Activated CD4-positive, alpha-beta T cell treated with anti-CD3 and anti-CD28 coated beads, Interleukin-10, Interleukin-2, amounts not matched to agents 100 ng/mL and 50 ng/mL, durations not matched to agents 16 hours and 8 hours (primary cell): ENCODE measurements at regions not wholly inside any gene's neighbourhood (a gene's known extent, or its start where the extent isn't known, plus 50 kb on each side); places are given as distances from the start of the nearest gene placed in this dataset.

Experiments
- DNase-seq: peaks from one replicate; pipeline ENCODE4 v3.0.0-alpha.2; 2020

DNA sequence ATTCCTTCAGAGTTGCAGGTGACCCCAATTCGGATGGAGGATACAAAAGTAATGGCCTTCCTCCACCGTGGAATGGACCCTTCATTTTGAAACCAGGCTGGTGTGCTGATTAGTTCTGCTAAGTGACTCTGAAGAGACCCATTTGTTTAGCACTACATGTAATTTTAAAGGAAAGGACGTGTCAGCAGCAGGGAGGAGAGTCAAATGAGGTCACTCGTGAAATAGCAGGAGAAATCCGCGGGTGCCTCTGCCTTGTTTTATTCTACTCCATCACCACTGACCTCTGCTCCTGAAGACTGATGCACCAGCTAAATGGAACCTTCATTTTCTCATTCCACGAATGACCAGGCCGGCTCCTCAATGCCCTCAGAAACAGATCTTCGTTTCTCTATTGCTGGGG lies 589.2 kb downstream of the CDH11 start:
- no peak for DNase-seq

DNA sequence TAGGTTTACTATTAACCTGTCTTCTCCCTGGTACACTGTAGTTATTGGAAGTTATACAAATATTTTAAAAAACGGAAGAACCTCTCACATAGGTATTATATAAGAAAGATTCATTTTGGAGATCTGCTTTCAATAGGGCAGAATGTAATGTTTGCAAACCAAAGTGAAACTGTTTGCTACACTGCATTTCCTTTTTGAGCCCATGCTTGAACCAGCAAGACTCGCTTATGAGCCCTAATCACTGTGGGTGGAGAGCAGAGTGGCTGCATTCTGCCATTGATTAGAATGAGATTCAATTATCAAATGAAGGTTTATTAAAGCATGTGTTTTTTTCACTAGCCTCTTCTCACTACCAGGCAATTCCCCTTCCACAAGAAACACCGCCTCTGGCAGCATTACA lies 589.7 kb downstream of the CDH11 start:
- DNase-seq = no peak

DNA sequence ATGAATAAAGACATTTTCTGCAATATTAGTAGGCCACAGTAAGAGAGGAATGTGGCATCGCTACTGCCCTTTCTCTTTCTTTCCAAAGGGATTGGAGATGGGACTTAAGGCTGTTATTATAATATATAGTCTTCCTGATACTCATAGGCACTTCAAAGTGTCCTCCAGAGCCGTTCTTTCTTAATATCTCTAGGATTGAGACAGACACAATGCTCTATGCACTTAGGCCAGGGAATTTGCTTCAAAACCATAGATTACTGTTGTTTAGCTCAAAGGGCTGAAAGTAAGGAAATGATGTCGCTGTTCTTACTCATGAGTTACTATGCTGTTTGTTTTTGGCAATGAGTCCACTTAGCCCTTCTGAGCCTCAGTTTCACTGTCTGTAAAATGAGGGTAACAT lies 590.5 kb downstream of the CDH11 start:
- DNase-seq = no peak

DNA sequence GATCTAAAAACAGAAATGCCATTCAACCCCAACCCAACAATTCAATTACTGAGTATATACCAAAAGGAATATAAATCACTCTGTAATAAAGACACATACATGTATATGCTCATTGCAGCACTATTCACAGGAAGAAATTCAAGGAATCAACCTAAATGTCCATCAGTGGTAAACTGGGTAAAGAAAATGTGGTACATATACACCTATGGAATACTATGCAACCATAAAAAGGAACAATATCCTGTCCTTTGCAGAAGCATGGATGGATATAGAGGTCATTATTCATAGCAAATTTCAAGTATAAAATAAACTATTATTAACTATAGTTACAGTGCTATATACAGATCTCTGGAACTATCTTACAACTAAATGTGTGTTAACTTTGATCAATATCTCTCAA lies 599.3 kb downstream of the CDH11 start:
- no peak for DNase-seq

DNA sequence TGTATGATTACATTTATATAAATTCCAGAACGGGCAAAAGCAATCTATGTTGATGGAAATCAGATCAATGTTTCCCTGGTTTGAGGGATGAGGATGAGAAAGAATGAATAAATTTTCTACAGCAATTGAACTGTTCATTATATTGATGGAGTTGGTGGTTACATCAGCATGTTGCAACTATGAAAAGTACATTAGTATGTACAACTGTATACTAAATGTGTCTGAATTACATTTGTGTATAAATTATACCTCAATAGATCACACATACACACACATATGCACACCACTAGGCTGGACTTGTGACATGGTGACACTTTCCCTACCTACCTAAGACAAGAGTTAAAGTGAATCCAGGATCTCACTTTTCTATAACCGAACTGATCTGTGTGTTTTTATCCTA lies 608.0 kb downstream of the CDH11 start:
- no peak for DNase-seq

DNA sequence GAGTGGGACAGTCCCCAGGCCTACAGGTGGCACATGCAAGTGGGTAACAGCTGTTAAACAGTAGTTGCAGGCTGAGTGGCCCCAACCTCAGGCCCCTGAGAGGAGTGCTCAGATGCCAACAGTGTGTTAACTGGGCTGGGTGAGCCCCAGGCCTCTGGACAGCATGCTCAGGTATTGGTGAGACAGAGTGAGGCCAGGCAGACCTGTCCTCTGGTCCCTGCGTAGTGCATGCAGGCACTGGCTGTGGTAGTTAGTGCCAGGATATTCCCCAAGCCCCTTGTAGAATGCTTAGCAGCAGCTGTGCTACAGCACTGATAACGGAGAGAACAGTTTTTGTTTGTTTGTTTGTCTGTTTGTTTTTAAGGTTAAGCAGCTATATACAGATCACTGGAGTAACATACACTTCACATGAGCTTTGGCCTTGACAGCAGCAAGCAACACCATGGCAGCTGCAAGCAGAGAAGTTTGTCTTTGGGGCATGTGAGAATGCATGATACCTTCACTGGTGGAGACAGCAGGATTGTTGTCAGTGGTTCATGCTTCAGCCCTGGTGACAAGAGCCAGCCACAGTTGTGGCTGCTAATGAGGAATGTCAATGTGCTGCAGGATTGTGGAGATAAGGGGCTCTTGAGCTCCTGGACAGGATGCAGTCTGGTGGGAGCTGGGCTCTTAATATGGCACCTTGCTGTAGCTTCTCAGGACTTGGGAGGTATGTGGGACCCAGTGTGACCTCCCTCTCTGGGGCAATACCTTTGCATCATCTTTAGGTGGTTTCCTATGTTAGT lies 614.4 kb downstream of the CDH11 start:
- no peak for DNase-seq

DNA sequence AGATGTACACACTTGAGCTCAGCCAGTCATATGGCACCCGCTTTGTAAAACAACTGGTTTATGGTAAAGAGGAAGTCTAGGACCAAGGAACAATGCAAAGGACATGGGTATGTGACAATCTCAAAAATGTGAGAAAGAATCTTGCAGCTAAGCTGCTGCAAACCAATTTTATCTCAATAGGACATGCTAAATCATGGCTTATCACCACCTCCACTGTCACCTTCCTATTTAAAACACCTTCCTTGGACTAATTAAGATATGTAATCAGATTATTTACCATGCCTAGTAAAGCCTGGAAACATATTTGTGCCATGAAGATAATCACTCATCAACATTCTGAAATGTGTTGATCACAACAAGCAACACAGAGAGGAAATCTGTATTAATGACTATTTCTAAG lies 622.7 kb downstream of the CDH11 start:
- DNase-seq = no peak

DNA sequence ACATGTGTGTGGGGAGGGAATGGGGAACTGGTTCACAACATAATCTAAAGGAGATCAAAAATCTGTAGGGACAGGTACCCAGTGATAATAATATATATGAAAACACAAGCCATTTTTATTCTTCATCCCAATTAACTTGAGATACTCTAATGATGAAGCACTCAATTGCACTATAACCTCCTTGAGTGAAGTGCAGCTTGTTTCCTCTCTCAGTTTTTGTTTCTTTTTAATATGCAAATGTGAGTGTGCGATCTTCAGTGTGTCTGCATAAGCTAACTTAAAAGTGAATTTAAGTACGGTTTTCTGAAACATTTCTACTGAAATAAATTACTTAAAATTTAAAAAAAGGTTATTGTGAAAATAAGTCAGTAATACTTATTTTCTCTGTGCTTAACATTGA lies 623.5 kb downstream of the CDH11 start:
- no peak for DNase-seq

DNA sequence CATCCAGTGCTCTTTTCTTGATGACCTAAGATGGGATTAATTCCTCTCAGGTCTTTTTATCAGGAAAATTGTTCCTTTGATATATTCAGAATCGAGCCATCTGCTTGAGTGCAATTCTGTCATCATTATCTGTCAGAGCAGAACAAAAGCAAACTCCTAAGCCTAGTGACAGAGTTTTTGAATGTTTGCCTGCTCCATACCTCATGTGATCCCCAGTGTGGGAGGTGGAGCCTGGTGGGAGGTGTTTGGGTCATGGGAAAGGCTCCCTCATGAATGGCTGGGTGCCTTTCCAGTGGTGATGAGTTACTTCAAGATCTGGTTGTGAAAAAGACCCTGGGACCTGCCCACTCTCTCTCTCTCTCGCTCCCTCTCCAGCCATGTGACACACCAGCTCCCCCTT lies 628.2 kb downstream of the CDH11 start:
- no peak for DNase-seq

DNA sequence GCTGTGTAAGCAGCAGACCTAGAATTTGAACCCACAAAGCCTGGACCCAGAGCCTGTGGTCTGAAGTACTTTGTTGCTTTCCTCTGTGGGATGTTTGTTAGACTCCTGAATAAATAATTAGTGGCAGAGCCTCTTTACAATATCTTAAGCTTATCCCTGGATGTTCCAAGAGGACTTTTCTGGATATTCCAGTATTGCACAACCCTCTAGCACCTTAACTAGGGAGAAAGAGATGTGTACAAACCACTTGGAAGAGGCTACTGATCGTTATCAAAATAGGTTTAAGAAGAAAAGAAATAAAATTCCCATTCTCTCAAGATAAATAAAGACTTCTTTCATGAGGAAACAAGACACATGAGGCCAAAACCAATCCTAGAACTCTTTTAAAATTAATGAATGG lies 632.4 kb downstream of the CDH11 start:
- DNase-seq = no peak

DNA sequence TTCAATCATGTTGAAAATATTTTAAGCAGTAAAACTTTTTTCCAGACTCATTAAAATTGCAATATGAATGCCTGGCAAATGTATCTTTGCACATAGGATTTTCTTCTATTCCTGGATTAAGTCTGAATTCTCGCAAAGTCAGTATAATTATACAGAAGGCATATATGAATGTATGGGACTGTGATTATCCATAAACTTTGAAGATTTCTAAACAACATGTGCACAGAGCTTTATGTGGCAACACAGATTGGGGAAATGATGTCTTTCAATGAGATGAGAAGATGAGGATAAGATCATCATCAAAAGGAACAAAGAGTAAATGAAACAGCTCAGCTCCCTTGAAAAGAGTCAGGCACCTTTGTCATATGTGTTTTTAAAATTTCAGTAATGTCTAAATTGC lies 635.3 kb downstream of the CDH11 start:
- no peak for DNase-seq

DNA sequence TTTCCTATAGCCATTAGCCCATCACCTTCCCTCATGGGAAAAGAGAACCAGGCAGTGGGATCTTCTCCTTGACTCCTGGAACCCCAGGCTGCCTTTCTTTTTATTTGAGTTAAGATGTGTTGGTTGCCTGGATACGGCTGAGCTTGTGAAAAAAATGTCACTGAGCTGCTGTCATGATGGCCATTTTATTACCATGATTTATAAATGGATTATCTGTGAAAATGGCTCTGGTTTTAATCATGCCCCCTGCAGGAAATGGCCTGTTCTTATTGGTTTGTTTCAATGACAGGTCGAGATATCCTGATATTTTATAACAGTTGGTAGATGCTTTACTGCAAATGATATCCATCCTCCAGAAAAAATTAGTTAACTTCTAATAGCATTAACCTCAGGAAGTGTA lies 640.4 kb downstream of the CDH11 start:
- no peak for DNase-seq

DNA sequence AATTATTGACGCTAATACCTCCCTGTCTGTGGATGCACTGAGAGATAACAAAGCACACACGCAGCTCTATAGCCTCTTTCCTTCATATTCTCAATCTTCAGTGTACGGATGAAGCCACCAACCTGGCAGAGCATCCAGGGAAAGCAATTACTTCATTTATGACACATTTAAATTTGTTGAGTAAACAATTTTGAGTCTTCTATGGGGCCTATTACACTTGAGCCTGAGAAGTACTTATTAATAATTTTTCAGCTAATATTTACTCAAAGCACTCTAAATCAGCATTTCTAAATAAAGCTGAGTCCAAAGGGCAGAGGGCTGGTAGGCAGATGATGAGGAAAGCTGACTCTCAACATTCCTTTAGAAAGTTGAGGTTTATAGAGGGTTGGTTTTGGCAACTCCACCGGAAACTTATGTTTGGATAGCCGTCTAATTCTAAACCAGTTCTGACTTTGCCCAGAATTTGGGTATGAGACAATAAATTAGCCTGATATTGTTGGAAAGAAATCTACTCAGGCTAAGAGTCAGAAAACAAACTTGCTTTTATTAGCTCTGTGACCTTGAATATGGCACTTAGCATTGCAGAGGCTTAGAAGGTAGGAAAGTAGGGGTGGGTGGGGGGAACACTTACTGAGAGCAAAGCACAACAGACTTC lies 643.5 kb downstream of the CDH11 start:
- no peak for DNase-seq

DNA sequence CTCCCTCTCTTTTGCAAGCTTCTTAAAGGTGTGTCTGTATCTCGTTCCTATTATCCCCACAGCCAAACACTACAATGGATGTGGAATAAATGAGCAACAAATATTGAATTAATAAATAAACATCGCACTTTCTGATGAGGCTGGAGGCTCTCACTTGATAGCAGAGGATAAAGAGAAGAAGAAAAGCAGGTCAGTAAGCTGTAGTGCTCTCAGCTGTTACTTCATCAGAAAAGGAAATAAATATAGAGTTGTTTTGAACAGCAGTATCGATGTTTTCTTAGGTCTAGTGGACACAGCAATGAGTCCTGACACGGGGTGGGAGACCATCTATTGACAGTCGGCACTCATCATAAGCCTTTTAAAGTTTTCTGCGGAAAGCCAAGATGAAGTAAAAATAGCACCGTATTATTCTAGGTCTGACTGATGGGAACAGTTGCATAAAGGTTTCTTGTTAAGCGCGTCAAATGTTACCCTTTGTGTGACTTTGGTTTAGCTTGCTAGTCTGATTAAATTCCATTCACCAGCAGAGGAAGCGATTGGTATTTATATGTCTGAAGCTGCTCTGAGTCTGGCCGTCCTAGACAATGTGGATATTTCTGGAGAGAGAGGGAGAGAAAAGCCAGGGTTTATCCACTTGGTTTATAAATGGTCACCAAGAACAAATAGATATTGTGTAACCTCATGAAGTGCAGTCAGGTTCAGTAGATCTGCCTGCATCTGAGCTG lies 646.1 kb downstream of the CDH11 start:
- DNase-seq = no peak

DNA sequence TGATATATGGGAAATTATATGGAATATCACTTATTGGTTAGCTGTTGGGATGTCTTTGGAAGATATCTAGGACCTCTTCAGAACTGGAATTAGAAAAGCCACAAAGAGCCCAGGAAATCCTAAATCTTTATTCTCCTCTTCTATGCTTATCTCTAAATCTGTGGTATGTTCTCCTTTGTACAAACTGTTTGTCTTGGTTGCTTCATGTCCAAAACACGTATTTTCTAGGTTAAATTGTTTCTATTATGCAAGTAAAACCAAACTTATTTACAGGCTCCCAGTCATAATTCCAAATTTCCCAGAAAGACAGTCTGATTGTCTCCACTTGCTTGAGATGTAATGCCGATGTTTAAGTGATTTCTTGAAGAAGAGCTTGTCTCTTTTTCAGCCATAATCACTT lies 650.9 kb downstream of the CDH11 start:
- DNase-seq = no peak

DNA sequence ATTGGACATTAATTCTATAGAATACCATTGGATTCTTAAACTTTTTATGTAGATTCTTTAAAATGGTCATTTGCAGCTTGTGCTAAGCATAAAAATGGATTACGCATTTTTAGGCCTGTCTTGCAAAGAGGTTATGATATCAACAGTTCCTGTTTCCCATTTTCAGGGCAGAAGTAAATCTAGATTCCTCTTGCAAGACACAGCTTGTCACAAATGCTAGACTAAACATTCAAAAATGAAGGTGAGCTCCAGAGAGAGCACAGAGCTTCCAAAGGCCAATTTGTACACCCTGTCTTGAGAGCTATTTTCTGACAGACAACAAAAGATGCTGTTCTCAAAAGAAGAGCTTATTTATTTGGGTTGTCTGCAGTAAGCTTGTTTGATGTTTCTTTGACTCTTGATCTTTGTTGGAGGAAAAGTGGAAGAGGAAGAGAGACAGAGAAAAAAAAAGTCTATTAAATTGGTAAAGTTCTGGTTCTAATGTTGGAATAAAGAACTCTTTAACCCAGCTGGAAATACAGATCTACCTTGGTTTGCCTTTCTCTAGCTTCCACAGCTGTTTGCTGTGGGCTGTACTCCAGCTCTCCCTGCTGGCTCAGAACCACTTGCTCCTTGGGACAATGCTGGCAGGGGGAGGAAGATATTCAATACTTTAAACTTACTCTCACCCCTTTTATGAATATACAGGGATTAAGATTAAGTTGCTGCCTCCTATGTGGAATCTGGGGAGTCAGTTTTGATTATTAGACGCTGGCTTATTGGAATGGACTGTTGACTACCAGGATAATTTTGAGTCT lies 651.8 kb downstream of the CDH11 start:
- no peak for DNase-seq

DNA sequence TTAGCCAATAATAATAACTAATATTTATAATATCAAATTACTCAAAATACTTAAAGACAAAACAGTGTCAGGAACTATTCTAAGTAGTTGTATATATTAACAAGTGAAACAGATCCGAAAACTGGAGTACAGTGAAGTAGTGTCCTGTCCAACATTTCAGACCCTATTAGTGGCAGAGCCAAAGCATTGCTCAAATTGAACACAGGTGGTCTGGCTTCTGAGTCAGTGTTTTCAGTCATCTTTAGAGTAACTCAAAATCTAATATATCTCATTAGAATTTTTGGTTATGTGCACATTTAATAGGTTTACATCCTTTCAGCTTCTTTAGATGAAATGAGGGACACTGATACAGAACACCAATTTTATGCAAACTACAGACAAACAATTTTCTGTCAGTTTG lies 652.5 kb downstream of the CDH11 start:
- DNase-seq = no peak

DNA sequence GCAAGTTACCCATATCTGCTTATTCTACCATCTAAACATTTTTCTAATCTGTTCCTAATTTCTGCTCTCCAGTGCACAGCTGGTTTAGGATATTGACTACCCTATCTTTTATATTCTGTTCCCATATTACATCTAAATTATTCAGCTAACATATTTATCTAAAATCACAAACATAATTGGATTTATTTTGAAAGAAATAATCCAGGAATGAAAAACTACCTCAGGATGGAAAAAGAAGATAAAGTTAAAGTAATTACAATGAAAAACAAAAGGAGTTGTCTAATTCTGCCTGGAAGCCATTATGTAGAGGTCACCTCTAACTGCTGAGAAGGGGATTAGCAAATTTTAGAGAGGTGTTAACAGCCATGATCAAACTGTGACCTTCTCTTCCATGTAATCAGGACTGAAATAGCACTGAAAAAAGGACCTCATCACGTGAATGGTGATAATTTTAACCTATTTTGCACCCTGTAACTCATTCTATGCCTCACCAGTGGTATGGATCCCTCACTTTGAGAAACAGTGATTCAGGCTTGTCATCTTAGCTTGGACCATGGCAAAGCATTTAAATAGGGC lies 653.3 kb downstream of the CDH11 start:
- no peak for DNase-seq

DNA sequence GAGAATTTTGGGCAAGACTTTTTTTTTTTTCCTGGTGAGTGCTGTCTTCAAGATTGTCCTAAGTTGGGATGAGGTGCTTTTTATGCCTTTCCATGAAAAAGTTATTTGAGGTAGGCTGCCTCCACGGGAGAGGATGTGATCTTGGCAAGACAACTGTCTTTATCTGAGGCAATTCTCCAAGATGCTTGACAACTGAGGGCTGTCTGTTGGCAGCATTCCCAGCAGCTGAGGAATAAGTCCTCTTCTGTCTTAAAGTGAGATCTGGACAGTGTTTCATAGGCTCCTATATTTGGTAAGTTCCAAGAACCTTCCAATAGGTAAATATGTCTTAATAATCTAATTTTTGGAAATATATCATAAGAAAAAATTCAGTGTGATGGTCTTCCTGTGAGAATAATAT lies 662.0 kb downstream of the CDH11 start:
- DNase-seq = no peak

DNA sequence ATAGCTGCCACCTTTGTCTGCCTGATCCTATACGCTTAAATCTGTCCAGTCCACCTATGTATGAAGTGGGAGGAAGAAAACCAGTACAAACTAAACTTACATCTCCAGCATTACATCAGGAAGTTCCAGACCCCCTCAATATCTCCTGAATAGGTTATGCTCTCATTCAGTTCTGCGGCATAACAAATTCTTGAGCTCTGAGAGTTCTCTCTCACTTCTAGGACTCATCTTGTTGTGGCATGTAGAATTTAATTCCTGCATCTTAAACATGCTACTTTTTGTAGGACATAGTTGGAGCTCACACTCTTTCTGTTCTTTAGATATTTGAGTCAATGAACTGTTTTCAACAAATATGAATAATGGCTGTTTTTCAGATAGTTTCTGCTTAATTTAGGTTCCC lies 662.5 kb downstream of the CDH11 start:
- no peak for DNase-seq

DNA sequence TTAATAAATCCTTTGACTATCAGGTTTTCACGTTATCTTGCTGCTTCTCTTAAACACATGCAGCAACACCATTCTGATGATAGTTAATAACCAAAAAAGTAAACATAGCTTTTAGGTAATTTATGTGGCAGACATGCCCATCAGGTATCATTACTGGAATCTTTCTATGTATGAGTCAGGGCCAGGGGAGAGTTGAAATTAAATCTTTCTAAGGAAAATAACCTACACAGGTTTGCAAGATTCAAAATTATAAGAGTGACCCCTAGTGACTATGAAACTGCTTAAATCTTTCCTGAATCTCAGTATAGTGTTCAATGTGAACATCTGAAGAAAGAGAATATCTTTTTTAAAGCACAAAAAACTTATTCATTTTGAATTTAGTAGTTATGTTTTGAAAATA lies 666.6 kb downstream of the CDH11 start:
- DNase-seq = no peak

DNA sequence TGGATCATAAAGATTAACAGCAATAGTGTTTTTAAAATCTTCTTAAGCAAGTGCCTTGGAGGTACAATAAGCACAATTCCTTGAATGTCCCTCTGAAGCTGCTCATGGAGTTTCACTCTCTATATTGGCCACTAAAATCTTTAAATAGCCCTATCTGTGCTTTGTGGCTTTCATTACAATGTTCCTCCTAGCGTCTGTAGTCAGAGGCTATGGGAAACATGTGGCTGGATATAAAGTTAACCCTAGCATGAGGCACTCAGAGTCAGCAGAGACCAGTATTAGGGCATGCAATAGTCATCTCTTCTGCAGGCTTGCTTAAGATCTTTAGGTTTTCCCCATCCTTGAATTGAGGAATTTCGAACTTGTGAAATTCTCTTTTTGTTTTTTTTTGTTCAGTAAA lies 668.2 kb downstream of the CDH11 start:
- no peak for DNase-seq

DNA sequence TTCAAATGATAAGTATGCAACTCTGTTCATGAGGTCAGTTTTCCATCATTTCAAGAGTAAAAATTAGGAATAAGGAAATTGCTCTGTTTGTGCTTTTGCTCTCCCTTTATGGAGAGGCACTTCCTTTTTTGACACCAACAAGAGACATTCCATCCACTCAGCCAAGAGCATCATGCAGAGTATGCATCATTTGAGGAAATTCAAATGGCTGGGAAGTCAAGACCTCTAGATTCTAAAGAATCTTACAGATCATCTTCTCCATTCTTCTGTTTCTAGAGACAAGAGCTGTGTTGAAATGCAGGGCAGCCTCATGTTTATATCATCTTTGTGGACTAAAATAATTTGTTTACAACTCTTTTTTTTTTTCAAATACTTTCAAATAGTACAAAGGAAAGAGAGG lies 669.4 kb downstream of the CDH11 start:
- DNase-seq = no peak
